SH-SY5Y (cell line): ENCODE measurements at regions not wholly inside any gene's neighbourhood (a gene's known extent, or its start where the extent isn't known, plus 50 kb on each side); places are given as distances from the start of the nearest gene placed in this dataset.

Experiments
- GATA2 ChIP-seq: IDR thresholded peaks from 2 replicates; pipeline ENCODE4 v1.6.1; 2011; ENCODE audit warnings: mild to moderate bottlenecking, low read depth, low read length
- GATA3 ChIP-seq: IDR thresholded peaks from 2 replicates; pipeline ENCODE4 v1.6.1; 2011; ENCODE audit warnings: low read depth, mild to moderate bottlenecking, low read length, moderate library complexity

DNA sequence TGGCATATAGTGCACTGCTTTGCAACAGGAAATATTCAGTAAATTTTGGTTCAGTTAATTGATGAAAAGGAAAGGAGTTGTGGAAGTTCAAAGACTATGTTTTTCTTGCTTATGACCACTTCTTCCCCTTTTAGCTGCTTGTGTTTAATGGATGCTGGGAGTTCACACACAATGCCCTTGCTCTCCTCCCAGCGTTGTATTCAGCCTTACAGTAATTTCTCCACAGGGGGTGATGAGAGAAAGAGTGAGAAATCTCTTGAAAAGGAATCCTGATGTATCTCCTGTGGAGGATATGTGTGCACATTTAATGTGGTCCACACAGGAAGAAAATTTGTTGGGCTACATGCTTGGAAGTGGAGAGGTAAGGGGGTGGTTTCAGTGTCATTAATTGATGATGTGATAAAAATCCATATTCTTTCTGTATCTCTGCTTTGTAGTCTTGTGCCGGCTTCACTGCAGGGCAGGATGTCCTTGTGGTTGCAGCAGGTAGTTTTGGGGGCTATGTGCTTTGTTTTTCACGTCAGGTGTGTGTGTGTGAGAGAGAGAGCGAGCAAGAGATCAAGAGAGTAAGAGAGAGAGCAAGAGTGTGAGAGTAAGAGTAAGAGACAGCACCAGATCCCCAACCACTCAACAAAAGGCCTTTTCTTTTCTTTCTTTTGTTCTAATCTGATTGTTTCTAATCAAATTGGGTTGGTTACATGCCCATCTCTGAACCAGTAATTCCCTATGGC is 204.4 kb downstream of the RWDD3 start:
- no peak for TF ChIP-seq GATA3
- no peak for TF ChIP-seq GATA2

DNA sequence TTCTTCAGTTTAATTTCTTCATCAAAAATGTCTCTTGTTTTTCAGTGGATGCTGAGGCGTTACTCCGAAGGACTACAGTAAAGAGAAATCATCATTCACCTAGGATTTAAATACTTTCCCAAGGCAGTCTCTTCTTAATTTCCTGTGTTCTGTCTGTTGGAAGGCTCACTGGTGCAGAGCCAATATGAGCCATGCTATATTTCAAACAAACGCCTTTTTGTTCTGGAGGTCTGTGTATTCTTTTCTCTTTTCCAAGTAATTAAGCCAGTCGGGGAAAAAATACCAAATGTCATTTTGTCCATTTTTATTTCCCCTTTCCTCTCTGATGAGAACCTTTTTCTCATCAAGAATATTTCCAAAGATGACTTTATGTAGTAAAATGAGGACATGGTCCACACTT is 206.5 kb downstream of the RWDD3 start:
- TF ChIP-seq GATA2, result no peak
- no peak for TF ChIP-seq GATA3

DNA sequence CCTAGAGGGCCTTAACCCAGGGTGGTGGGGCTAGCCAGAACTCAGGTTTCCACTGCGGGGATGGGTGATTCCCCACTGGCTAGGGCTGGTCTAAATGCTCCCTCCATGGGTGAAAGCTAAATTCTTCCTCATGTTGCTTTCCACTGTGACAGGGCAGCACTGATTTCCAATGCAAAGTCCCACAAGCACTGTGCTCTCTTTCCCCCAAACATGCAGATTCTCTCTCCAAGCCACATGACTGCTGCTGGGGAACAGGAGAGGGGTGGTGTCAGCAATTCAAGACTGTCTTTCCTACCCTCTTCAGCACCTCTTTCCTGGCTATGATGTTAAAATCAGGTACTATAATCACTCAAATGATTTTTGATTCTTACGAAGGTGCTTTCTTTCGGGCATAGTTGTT is 215.5 kb downstream of the RWDD3 start:
- TF ChIP-seq GATA2 (no peak), GATA3 (no peak)

GRCh38 chr1:95451054-95451453 is 217.0 kb downstream of the RWDD3 start:
- TF ChIP-seq GATA3 (no peak), GATA2 (no peak)

DNA sequence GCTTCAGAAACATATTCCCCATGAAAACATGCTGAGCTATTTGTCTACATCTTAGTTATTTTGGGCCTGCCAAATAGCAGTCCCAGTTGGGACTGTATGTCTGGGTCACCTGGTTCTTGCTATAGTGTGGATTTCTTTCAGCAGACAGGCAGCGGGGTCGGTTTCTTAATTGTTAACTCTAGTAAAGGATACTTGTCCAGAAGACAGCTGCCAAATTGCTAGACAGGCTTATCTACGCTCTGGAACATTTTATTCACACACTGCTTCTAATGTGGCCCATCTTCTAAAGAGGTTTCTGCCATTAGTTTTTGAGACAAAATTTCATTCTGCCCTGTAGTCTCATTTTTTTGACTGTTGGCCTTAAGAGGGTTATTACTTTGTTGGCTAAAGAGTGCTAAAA is 217.9 kb downstream of the RWDD3 start:
- TF ChIP-seq GATA2 (no peak), GATA3 (no peak)

DNA sequence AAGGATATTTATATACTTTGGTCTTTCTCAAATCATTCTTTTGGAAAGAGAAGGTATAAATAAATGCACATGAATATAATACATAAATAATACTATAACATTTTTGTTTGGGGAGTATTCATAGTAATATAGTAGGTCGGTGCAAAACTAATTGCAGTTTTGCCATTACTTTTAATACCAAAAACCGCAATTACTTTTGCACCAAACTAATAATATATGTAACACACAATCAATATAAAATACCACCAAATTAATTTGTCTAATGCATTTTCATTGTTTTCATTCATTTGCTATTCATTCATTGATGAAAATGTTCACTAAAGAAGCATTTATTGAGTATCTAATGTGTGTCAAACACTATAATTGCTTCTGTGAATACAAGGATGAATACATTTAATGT is 219.0 kb downstream of the RWDD3 start:
- TF ChIP-seq GATA3 (no peak), GATA2 (no peak)

DNA sequence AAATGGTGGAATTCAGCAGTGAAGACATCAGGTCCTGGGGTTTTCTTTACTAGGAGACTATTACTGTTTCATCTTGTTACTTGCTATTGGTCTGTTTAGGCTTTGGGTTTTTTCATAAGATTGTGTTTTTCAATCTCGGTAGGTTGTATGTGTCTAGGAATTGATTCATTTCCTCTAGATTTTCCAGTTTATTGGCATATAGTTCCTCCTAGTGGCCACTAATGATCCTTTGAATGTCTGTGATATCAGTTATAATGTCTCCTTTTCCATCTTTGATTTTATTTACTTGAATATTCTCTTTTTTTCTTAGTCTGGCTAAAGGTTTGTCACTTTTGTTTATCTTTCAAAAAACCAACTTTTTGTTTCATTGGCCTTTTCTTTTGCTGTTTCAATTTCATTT is 233.0 kb downstream of the RWDD3 start:
- TF ChIP-seq GATA3, result no peak

DNA sequence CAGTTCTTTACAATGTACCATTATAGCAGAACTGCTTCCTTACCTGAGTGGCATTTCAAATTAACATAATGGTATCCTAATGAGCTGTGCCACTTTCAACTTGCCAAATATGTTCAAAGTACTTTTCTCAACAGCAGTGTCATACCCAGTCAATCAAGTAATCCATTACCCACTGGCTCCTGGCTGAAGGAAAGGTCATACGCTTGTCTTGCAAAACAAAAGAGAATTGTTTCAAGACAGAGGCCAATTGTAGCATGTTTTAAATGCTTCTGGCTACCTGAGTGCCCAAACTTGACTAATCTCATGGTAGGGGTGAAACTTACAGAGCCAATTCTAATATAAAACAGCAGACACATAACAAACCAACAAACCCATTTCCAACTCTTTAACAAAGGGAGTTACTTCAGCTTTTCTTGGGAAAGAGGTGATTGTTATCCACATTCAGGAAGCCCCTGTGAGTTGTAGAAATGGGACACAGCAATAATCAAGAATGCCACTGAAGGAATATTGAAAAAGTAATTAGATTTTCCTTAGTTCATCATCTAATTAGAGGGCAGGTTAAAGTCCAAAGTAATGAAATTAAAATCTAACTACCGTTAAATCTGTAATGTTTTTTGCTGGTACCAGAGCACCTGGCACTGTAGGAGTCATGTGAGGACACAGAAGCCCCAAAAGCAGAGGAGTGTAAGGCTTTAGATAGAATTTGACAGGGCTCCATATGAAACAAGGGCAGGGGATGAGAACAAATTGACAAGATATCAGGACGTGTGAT is 241.9 kb downstream of the RWDD3 start:
- TF ChIP-seq GATA3 (no peak), GATA2 (no peak)

DNA sequence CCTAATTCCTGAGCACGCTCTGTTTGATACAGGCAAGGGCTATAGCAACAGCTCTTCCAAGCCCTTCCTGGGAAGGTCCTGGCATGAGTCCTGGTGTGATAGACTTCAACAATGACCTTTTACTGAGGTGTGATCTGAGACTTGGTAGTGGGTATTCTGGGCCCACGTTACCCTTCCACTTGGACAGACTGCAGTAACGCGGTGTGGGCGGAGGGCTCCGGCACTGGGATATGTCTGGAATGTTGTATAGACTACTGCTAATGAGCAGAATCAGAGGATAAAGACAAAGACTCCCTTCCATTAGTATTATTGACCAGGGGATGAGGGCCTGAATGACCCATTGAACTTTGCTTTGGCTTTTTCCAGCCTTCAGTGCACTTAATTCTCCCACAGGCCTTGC is 262.3 kb downstream of the RWDD3 start:
- TF ChIP-seq GATA2 (no peak), GATA3 (no peak)

GRCh38 chr1:95496773-95497172 is 262.8 kb downstream of the RWDD3 start:
- TF ChIP-seq GATA2 (no peak), GATA3 (no peak)

DNA sequence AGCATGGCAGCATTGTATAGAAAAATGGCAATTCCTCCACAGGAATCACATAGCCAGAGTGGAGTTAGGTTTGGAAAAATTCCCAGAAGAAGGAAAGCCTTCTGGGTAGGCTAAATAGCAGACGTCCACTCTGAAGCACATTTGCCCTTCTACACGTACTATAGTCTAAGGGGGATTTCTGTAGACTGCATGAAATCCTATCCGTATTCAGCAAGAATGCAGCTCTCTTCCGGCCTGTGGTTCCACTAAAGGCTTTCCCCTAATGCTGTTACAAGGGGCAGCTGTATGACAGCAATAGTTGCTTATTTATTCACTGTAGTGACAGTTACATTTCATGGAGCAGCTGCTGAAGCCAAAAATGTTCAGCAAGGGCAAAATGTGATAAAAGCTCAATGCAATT is 263.6 kb downstream of the RWDD3 start:
- TF ChIP-seq GATA2 (no peak), GATA3 (no peak)

DNA sequence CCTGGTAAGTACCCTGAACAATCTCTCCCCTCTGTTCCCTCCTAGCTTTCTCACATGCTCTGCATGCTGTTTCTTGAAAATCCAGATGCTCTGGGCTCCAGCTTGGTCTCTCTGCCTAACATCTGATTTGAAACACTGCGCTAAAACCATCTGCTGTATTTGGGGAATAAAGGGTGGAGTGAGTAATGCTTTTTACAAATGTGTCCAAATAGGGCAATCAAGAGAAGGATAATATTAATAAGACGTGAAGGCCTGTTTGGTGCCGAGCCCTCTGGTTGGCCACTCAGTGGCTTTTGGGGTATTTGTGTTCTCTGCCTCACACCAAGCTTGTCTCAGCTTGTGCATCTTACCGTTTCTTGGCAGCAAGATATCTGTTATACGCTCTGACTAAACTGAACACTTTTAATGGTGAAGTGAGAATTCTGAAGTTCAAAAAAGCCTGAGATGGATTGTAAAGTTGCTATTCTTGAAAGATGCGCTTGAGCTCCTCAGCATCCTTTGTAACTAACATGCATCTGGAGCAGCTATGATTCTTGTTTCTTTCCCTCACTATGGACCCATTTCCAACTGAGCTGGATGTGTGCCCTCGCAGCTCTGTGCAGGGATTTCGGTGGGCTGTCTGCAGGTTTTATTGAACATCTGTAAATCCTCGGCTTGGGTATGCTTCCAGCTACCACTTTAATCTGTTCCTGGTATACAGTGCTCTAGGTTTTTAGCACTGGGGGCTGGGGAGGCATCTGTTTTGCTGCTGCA is 269.4 kb downstream of the RWDD3 start:
- no peak for TF ChIP-seq GATA2
- no peak for TF ChIP-seq GATA3

DNA sequence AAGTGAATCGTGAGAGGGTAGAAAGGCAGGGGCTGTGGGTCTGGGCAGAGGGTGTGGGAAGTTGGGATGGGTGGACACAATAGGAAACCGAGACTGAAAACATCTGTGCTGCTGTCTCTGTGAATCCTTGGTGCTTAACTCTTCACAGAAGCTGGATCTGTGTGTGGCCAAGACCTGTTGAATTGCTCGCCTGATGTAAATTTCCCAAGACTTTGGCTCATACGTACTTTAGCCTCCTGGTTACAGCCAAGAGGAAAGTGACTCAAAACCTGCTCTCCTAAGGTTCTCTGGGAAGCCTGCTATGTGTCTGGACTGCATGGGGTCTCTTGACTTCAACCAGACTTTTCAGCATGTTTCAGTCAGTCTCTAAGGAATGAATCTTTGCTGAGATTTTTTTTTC is 270.3 kb downstream of the RWDD3 start:
- TF ChIP-seq GATA3 (no peak), GATA2 (no peak)

GRCh38 chr1:95506736-95507414 is 272.9 kb downstream of the RWDD3 start:
- TF ChIP-seq GATA3, result no peak; the same call in 1 of the 2 replicates
- TF ChIP-seq GATA2, result peak; percentile 58

- TF ChIP-seq GATA2 (no peak), GATA3 (no peak)
These were observed 276.0 kb downstream of the RWDD3 start for GRCh38 chr1:95509989-95510388.
